PFSK-1 (cell line): ENCODE measurements at regions not wholly inside any gene's neighbourhood (a gene's known extent, or its start where the extent isn't known, plus 50 kb on each side); places are given as distances from the start of the nearest gene placed in this dataset.

ENCODE experiments used
- FOXP2 ChIP-seq: optimal IDR thresholded peaks from 2 replicates; pipeline ENCODE3; 2011; ENCODE audit warnings: borderline replicate concordance, control low read depth, inconsistent platforms; ENCODE audit not compliant: insufficient read depth; ENCODE audit errors: extremely low read length, extremely low read depth
- POLR2AphosphoS5 ChIP-seq: IDR thresholded peaks from 2 replicates; pipeline ENCODE4 v1.6.1; 2012; ENCODE audit warnings: low read depth, mild to moderate bottlenecking, control low read depth, low read length, moderate library complexity
- SIN3A ChIP-seq: IDR thresholded peaks from 2 replicates; pipeline ENCODE4 v1.6.1; 2012; ENCODE audit warnings: mild to moderate bottlenecking, low read length, moderate library complexity, borderline replicate concordance; ENCODE audit not compliant: insufficient read depth
- TAF1 ChIP-seq: IDR thresholded peaks from 2 replicates; pipeline ENCODE4 v1.6.1; 2012; ENCODE audit warnings: low read length, control low read depth, borderline replicate concordance; ENCODE audit not compliant: insufficient read depth
- TF ChIP-seq, protein P1 (sequence below), 2 experiments: IDR thresholded peaks; 2 replicates each; pipeline versions ENCODE4 v1.6.1 to v1.8.0; 2011 to 2012; ENCODE audit warnings: low read depth in 2 of 2, low read length in 2 of 2, control low read depth in 1 of 2, inconsistent platforms in 1 of 2, mild to moderate bottlenecking in 1 of 2, moderate library complexity in 1 of 2; ENCODE audit not compliant: insufficient read depth in 1 of 2

DNA sequence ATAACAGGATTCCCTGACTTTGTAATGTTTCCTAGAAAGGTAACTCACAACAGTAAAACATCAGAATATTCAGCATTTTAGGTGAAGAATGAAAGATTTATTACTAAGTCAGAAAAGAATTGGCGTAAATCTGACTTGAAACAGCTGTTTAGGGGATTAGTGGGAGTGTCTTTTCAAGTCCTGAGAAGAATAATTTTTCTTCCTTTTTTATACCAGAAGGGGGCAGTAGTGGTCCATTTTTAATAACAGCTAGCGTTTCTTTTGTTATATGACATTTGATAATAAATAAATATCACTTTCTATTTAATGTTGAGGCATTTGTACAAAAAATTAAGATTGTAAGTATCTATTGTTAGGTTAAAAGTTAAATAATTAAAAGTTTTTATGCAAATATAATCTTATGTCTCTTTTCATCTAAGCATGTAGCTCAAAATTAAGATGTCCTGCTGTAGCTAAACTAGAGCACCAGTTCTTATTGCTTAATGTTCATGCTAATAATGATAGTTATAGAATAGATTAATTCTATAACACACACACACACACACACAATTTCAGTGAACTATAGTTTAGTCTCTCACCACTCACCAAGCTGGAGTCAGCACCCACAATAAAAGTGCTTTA, 258.7 kb upstream of the ARRDC3 start:
- TF ChIP-seq TAF1 (no peak), POLR2AphosphoS5 (no peak), FOXP2 (no peak), SIN3A (no peak)
- TF ChIP-seq, protein P1, sequence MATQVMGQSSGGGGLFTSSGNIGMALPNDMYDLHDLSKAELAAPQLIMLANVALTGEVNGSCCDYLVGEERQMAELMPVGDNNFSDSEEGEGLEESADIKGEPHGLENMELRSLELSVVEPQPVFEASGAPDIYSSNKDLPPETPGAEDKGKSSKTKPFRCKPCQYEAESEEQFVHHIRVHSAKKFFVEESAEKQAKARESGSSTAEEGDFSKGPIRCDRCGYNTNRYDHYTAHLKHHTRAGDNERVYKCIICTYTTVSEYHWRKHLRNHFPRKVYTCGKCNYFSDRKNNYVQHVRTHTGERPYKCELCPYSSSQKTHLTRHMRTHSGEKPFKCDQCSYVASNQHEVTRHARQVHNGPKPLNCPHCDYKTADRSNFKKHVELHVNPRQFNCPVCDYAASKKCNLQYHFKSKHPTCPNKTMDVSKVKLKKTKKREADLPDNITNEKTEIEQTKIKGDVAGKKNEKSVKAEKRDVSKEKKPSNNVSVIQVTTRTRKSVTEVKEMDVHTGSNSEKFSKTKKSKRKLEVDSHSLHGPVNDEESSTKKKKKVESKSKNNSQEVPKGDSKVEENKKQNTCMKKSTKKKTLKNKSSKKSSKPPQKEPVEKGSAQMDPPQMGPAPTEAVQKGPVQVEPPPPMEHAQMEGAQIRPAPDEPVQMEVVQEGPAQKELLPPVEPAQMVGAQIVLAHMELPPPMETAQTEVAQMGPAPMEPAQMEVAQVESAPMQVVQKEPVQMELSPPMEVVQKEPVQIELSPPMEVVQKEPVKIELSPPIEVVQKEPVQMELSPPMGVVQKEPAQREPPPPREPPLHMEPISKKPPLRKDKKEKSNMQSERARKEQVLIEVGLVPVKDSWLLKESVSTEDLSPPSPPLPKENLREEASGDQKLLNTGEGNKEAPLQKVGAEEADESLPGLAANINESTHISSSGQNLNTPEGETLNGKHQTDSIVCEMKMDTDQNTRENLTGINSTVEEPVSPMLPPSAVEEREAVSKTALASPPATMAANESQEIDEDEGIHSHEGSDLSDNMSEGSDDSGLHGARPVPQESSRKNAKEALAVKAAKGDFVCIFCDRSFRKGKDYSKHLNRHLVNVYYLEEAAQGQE (IDR thresholded peaks at IDR 0.05; ENCODE audit: insufficient read depth in 1 of 2, low read depth in 2 of 2, low read length in 2 of 2) = no peak

DNA sequence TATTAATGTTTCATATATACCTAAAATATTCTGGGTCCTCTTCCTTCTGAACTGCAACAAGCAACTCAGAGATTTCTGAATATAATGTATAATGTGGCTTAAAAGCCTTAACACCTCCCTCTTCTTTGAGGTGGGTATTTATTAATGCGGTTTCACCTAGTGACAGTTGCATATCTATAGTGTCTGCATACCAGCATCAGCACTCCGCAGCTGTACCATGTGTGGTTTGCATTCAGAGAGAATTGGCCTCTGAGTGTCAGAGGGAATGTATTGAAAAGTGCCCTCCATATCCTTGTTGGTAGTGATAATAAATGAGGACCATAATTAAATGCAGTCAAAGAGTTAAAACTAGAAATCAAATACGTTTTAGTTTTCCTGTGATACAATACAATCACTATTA, 256.6 kb upstream of the ARRDC3 start:
- TF ChIP-seq TAF1 = no peak
- no peak for TF ChIP-seq SIN3A
- TF ChIP-seq, protein P1 (IDR thresholded peaks at IDR 0.05; ENCODE audit: insufficient read depth in 1 of 2, low read depth in 2 of 2, low read length in 2 of 2) = no peak
- TF ChIP-seq POLR2AphosphoS5 = no peak
- TF ChIP-seq FOXP2 = no peak

DNA sequence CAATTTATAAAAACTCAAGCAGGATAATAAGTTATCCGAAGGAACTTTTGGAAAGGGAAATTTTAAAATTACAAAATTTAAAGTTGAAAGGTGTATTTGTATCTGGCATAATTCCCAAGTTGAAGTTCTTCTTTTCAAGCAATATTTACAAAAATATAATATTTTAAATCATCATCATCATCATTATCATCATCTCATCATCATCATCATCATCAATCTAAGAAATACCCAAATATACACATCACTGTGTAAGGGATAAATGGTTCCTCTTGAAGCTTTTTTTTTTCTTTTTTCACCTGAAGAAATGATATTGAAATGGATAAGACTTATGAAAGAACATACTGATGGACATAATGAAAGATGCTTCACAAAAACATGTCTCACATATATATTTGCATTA, 254.9 kb upstream of the ARRDC3 start:
- no peak for TF ChIP-seq FOXP2
- TF ChIP-seq SIN3A = no peak
- TF ChIP-seq, protein P1 (IDR thresholded peaks at IDR 0.05; ENCODE audit: insufficient read depth in 1 of 2, low read depth in 2 of 2, low read length in 2 of 2) = no peak
- TF ChIP-seq TAF1 = no peak
- TF ChIP-seq POLR2AphosphoS5 = no peak

DNA sequence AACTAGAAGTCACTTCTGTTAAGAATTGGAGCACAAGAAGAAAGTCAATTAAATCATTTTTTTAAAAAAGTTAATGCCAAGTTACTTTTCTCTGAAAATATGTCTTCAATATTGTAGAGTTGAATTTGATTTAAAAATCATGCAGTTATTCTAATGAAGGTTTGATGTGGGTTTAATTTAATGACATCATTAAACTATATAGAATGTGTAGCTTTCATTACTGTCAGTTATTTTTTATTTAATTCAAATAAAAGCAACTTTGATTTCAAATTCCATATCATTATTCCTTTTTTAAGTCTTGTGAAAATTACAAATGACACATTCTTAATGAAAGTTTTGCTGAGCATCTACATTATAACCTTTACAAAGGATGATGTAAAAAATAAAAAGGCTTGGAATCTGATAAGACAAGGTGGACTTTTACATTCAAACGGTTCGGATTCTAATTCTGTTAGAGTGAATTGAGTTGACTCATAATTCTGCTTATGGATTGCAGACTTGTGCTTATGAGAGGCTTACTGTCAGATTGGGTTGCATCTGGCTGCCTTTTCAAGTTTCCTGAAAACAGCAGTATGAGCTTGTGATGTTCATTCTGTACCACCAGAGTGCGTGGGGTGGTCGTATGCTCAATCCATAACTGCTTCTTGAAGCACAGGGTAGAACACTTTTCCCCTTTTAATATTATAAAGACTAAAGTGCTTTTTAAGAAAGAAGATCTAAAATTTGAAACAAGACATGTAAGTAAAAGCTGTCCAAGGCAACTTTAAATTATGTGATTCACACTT, 253.0 kb upstream of the ARRDC3 start:
- TF ChIP-seq POLR2AphosphoS5 (no peak), FOXP2 (no peak), TAF1 (no peak), SIN3A (no peak)
- TF ChIP-seq, protein P1 (IDR thresholded peaks at IDR 0.05; ENCODE audit: insufficient read depth in 1 of 2, low read depth in 2 of 2, low read length in 2 of 2) = no peak
